Uterus (tissue), 2 donors: ENCODE measurements at regions not wholly inside any gene's neighbourhood (a gene's known extent, or its start where the extent isn't known, plus 50 kb on each side); places are given as distances from the start of the nearest gene placed in this dataset.

Experiments used
- CTCF ChIP-seq, 4 experiments: fragments of 200-600 bp in 2 of 4; fragments of 450-650 bp in 2 of 4; sonication (generic) in 2 of 4; IDR thresholded peaks; one replicate each; pipeline ENCODE4 v1.5.1; 2016 to 2019; ENCODE audit warnings: antibody characterized with exemption in 4 of 4, mild to moderate bottlenecking in 2 of 4, moderate library complexity in 1 of 4
- POLR2A ChIP-seq, 2 donors: fragments of 450-650 bp; IDR thresholded peaks; one replicate each; pipeline ENCODE4 v1.6.1; 2016; ENCODE audit warnings: antibody characterized with exemption in 2 of 2, mild to moderate bottlenecking in 1 of 2, moderate library complexity in 1 of 2

DNA sequence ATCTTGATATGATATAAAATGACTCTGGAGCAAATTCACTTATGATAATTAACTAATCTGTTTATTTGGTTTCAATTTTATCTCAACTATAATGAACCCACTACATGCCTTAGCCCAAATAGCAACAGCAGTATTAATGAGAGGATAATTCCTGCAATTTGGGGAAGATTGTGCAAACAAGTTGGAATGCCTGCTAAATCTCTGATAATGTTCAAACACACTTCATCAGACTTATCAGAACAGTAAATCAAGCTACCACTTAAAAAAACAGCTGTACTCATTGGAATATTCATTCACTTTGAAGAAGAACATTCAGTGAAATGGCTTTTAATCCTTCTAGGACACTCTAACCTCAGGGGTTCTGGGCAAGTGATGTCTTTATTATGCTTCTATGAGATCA lies 85.4 kb downstream of the CBLN4 start:
- no peak for TF ChIP-seq POLR2A (IDR thresholded peaks at IDR 0.05)
- no peak for TF ChIP-seq CTCF (IDR thresholded peaks at IDR 0.05)
